ENCODE measurements at regions not wholly inside any gene's neighbourhood (a gene's known extent, or its start where the extent isn't known, plus 50 kb on each side); places are given as distances from the start of the nearest gene placed in this dataset.

DNA sequence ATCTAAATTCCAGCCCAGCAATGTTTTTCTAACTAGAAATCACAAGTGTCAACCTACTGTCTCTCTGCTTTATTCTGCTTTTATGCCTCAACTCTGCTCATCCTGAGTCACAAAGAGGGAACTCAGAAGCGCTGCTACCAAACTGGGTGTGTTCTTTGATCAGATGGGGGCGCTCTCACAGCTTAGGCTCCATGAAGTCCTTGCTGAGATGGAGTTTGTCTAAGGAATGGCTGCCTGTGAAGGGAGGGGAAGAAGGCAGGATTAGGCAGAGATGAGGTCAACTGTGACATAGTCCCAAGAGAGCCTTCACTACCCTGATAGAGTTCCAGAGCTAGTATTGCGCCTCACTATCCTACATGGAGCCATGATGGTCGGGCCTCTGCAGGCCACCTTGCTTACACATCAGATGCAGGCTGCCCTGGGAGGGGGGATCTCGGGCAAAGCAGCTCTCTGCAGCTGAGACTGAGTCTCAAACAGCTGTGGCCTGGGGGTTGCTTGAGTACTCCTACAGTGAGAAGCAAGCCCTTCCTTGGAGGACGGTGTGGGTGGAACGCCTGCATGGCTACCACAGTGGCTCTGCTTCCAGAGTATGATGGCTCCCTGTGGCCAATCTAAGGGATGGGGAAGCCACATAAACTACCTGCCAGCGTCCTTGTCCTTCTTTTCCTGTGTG is 219.9 kb downstream of the CCNG2 start:
- TF ChIP-seq, protein P1, sequence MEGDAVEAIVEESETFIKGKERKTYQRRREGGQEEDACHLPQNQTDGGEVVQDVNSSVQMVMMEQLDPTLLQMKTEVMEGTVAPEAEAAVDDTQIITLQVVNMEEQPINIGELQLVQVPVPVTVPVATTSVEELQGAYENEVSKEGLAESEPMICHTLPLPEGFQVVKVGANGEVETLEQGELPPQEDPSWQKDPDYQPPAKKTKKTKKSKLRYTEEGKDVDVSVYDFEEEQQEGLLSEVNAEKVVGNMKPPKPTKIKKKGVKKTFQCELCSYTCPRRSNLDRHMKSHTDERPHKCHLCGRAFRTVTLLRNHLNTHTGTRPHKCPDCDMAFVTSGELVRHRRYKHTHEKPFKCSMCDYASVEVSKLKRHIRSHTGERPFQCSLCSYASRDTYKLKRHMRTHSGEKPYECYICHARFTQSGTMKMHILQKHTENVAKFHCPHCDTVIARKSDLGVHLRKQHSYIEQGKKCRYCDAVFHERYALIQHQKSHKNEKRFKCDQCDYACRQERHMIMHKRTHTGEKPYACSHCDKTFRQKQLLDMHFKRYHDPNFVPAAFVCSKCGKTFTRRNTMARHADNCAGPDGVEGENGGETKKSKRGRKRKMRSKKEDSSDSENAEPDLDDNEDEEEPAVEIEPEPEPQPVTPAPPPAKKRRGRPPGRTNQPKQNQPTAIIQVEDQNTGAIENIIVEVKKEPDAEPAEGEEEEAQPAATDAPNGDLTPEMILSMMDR (conservative IDR thresholded peaks at IDR 0.05), result no peak
- TF ChIP-seq EZH2 (IDR thresholded peaks at IDR 0.05; ENCODE audit: low read depth), result no peak

Measured in PC-9 (cell line).